HL-60 (cell line): ENCODE measurements at regions not wholly inside any gene's neighbourhood (a gene's known extent, or its start where the extent isn't known, plus 50 kb on each side); places are given as distances from the start of the nearest gene placed in this dataset.
"Not testable (repeated sequence)": the region's sequence is repeated elsewhere in the genome, so short reads cannot be mapped to it uniquely, and the experiment has no call there.

ENCODE experiments used
- DNase-seq, 2 experiments: peaks; one replicate each; pipeline ENCODE4 v3.0.0-alpha.2; 2010 to 2020; ENCODE audit warnings: low read depth in 1 of 2, low spot score in 1 of 2
- H3K27ac ChIP-seq: fragments of 250-450 bp; sonication (Bioruptor Pico); replicated peaks from 2 replicates; pipeline ENCODE4 v1.5.1; 2020; ENCODE audit warnings: mild to moderate bottlenecking, moderate library complexity
- H3K27me3 ChIP-seq: fragments of 250-450 bp; sonication (Bioruptor Pico); 2 replicates; pipeline ENCODE4 v1.5.1; 2021; ENCODE audit warnings: mild to moderate bottlenecking, moderate library complexity; ENCODE audit not compliant: insufficient read depth, poor library complexity, severe bottlenecking
- H3K4me3 ChIP-seq: replicated peaks from 2 replicates; pipeline ENCODE4 v1.5.1; 2011; ENCODE audit warnings: mild to moderate bottlenecking, control low read depth, low read length; ENCODE audit not compliant: insufficient read depth
- GABPA ChIP-seq: IDR thresholded peaks from 2 replicates; pipeline ENCODE4 v1.6.1; 2012; ENCODE audit warnings: low read depth
- POLR2AphosphoS5 ChIP-seq: IDR thresholded peaks from 2 replicates; pipeline ENCODE4 v1.6.1; 2012; ENCODE audit warnings: low read depth
- SPI1 ChIP-seq: IDR thresholded peaks from 2 replicates; pipeline ENCODE4 v1.6.1; 2012; ENCODE audit warnings: low read depth, mild to moderate bottlenecking, borderline replicate concordance
- TF ChIP-seq, protein P1 (sequence below): IDR thresholded peaks from one replicate; pipeline ENCODE4 v1.5.1; 2011; ENCODE audit warnings: low read length, control low read depth, inconsistent platforms; ENCODE audit not compliant: insufficient read depth
- TF ChIP-seq, protein P2 (sequence below): IDR thresholded peaks from 2 replicates; pipeline ENCODE4 v1.6.1; 2012; ENCODE audit warnings: low read depth; ENCODE audit not compliant: insufficient replicate concordance

DNA sequence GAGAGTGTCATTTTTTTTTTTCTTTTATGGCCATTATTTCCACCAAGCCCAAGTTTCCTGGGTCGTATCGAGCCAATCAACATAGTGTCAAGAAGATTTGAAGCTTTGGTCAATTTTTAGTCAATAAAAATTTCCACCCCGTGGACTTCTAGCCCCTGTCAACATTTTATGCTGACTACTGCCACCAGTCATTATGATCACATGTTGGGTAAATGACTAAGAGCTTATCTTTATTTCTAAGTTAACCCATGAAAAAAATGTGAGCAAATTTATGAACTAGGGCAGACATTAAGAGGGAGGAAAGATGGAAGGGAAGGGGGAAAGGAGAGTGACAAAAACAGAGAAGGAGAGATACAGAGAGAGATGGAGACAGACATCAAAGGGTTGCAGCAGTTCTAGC, 143.5 kb upstream of the ALDH1B1 start:
- no peaks in the 10 kb centered on the region for H3K27me3 ChIP-seq
- H3K27ac ChIP-seq = no peak overlapping the region
- H3K4me3 ChIP-seq = no peak overlapping the region
- no peak for DNase-seq
- no peak for TF ChIP-seq POLR2AphosphoS5

DNA sequence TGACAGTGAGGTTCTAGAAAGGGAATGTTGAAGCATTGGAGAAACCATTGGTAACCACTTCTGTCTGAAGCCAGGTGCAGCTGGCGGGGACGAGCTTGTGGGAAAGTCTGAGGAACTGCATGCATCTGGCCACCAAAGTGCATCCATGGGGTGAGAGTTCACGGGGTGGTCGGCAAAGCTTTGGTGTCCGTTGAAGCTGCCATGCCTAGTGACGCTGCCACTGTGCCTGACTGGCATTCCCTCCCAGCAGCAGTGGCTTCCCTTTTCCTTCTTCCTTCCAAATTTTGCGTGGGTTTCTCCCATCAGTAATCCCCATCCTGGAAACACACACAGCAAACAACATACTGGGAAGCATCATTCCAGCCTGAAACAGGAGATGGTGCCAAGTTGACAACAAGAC, 145.7 kb upstream of the ALDH1B1 start:
- no peak overlapping the region for H3K27ac ChIP-seq
- H3K4me3 ChIP-seq = no peak overlapping the region
- no peaks in the 10 kb centered on the region for H3K27me3 ChIP-seq
- TF ChIP-seq GABPA (no peak), POLR2AphosphoS5 (no peak), SPI1 (no peak)
- TF ChIP-seq, protein P1, sequence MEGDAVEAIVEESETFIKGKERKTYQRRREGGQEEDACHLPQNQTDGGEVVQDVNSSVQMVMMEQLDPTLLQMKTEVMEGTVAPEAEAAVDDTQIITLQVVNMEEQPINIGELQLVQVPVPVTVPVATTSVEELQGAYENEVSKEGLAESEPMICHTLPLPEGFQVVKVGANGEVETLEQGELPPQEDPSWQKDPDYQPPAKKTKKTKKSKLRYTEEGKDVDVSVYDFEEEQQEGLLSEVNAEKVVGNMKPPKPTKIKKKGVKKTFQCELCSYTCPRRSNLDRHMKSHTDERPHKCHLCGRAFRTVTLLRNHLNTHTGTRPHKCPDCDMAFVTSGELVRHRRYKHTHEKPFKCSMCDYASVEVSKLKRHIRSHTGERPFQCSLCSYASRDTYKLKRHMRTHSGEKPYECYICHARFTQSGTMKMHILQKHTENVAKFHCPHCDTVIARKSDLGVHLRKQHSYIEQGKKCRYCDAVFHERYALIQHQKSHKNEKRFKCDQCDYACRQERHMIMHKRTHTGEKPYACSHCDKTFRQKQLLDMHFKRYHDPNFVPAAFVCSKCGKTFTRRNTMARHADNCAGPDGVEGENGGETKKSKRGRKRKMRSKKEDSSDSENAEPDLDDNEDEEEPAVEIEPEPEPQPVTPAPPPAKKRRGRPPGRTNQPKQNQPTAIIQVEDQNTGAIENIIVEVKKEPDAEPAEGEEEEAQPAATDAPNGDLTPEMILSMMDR = no peak
- TF ChIP-seq, protein P2, sequence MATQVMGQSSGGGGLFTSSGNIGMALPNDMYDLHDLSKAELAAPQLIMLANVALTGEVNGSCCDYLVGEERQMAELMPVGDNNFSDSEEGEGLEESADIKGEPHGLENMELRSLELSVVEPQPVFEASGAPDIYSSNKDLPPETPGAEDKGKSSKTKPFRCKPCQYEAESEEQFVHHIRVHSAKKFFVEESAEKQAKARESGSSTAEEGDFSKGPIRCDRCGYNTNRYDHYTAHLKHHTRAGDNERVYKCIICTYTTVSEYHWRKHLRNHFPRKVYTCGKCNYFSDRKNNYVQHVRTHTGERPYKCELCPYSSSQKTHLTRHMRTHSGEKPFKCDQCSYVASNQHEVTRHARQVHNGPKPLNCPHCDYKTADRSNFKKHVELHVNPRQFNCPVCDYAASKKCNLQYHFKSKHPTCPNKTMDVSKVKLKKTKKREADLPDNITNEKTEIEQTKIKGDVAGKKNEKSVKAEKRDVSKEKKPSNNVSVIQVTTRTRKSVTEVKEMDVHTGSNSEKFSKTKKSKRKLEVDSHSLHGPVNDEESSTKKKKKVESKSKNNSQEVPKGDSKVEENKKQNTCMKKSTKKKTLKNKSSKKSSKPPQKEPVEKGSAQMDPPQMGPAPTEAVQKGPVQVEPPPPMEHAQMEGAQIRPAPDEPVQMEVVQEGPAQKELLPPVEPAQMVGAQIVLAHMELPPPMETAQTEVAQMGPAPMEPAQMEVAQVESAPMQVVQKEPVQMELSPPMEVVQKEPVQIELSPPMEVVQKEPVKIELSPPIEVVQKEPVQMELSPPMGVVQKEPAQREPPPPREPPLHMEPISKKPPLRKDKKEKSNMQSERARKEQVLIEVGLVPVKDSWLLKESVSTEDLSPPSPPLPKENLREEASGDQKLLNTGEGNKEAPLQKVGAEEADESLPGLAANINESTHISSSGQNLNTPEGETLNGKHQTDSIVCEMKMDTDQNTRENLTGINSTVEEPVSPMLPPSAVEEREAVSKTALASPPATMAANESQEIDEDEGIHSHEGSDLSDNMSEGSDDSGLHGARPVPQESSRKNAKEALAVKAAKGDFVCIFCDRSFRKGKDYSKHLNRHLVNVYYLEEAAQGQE = no peak
- DNase-seq = no peak

DNA sequence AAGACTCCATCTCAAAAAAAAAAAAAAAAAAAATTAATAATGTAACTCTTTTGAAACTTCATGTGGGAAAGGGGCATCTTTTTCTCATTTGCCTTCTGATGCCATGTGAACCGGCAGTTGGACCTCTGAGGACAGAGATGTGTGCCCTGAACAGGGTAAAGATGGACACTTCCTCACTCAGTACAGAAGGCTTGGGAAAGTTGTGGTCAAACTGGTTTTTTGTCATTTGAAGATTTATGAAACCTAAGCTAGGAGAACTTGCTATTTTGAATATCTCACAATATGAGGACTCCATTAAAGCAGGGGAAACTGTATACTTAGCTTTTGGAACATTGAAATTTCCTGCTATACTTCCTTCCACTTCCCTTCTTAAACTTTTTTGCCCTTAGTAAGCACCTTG, 147.5 kb upstream of the ALDH1B1 start:
- no peak for DNase-seq
- Histone ChIP-seq H3K27ac (no peak overlapping the region), H3K4me3 (no peak overlapping the region), H3K27me3 (no peaks in the 10 kb centered on the region)
- TF ChIP-seq, protein P1 = no peak
- TF ChIP-seq, protein P2 = no peak
- TF ChIP-seq POLR2AphosphoS5 = no peak
- no peak for TF ChIP-seq GABPA
- no peak for TF ChIP-seq SPI1

DNA sequence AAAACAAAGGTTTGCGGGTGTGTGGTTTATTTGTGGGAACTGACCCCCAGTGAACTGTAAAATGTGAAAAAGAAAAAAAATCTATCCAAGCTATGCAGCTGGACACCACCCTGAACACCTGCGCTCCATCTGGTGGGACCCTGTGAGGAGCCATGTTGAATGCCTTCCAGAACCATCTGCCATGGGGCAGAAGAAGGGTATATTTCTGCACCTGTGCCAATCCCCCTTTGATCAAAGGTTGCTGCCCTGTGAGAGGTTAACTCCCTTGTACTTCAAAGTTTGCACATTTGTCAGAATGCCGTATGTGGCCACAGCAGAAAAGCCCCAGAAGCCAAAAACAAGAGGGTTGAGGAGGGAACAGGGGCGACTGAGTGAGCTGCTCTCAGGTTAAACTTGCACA, 148.5 kb upstream of the ALDH1B1 start:
- no peak overlapping the region for H3K27ac ChIP-seq
- H3K27me3 ChIP-seq = no peaks in the 10 kb centered on the region
- no peak for DNase-seq
- H3K4me3 ChIP-seq = no peak overlapping the region
- TF ChIP-seq, protein P1 = no peak
- TF ChIP-seq, protein P2 = no peak
- TF ChIP-seq GABPA (no peak), SPI1 (no peak), POLR2AphosphoS5 (no peak)

DNA sequence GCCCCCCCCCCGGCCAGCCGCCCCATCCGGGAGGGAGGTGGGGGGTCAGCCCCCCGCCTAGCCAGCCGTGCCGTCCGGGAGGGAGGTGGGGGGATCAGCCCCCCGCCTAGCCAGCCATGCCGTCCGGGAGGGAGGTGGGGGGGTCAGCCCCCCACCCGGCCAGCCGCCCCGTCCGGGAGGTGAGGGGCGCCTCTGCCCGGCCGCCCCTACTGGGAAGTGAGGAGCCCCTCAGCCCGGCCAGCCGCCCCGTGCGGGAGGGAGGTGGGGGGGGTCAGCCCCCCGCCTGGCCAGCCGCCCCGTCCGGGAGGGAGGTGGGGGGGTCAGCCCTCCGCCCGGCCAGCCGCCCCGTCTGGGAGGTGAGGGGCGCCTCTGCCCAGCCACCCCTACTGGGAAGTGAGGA, 150.4 kb upstream of the ALDH1B1 start:
- H3K4me3 ChIP-seq, DNase-seq, H3K27me3 ChIP-seq, H3K27ac ChIP-seq: not testable (repeated sequence)
